ENCODE measurements at regions not wholly inside any gene's neighbourhood (a gene's known extent, or its start where the extent isn't known, plus 50 kb on each side); places are given as distances from the start of the nearest gene placed in this dataset.

GRCh38 chr15:62886431-62887071, 156.0 kb upstream of the TPM1 start:
- H3K4me3 ChIP-seq (ENCODE audit: low read depth, low read length): no peak overlapping the region

GRCh38 chr15:62887113-62887570, 155.4 kb upstream of the TPM1 start:
- H3K4me3 ChIP-seq (ENCODE audit: low read depth, low read length): no peak overlapping the region
- TF ChIP-seq CTCF (IDR thresholded peaks at IDR 0.05; ENCODE audit: low read depth, low read length): no peak

More at GRCh38 chr15:62886431-62887071, 156.0 kb upstream of the TPM1 start:
- no peaks in the 10 kb centered on the region for H3K27me3 ChIP-seq (ENCODE audit: insufficient read depth, low read depth, severe bottlenecking)
- no peak overlapping the region for H3K27ac ChIP-seq
- DNase-seq: no peak
- TF ChIP-seq CTCF (IDR thresholded peaks at IDR 0.05; ENCODE audit: low read depth, low read length): no peak
- H3K36me3 ChIP-seq: no peaks in the 10 kb centered on the region
- H3K9me3 ChIP-seq (ENCODE audit: severe bottlenecking): no peaks in the 10 kb centered on the region

GRCh38 chr15:62888623-62889022, 153.9 kb upstream of the TPM1 start:
- H3K27me3 ChIP-seq (ENCODE audit: insufficient read depth, low read depth, severe bottlenecking): no peaks in the 10 kb centered on the region
- no peaks in the 10 kb centered on the region for H3K36me3 ChIP-seq
- H3K4me3 ChIP-seq (ENCODE audit: low read depth, low read length): no peak overlapping the region
- no peak for TF ChIP-seq CTCF (IDR thresholded peaks at IDR 0.05; ENCODE audit: low read depth, low read length)
- no peaks in the 10 kb centered on the region for H3K9me3 ChIP-seq (ENCODE audit: severe bottlenecking)
- no peak for DNase-seq
- no peak overlapping the region for H3K27ac ChIP-seq

More at GRCh38 chr15:62887113-62887570, 155.4 kb upstream of the TPM1 start:
- Histone ChIP-seq H3K27me3 (ENCODE audit: insufficient read depth, low read depth, severe bottlenecking) (no peaks in the 10 kb centered on the region), H3K9me3 (ENCODE audit: severe bottlenecking) (no peaks in the 10 kb centered on the region), H3K36me3 (no peaks in the 10 kb centered on the region), H3K27ac (no peak overlapping the region)
- DNase-seq: no peak

GRCh38 chr15:62889141-62889661, 153.3 kb upstream of the TPM1 start:
- Histone ChIP-seq H3K9me3 (ENCODE audit: severe bottlenecking) (no peaks in the 10 kb centered on the region), H3K27ac (no peak overlapping the region), H3K27me3 (ENCODE audit: insufficient read depth, low read depth, severe bottlenecking) (no peaks in the 10 kb centered on the region), H3K4me3 (ENCODE audit: low read depth, low read length) (no peak overlapping the region), H3K36me3 (no peaks in the 10 kb centered on the region)
- no peak for TF ChIP-seq CTCF (IDR thresholded peaks at IDR 0.05; ENCODE audit: low read depth, low read length)
- DNase-seq: no peak

GRCh38 chr15:62889734-62890505, 152.6 kb upstream of the TPM1 start:
- DNase-seq: no peak
- Histone ChIP-seq H3K27ac (no peak overlapping the region), H3K4me3 (ENCODE audit: low read depth, low read length) (no peak overlapping the region), H3K36me3 (no peaks in the 10 kb centered on the region), H3K9me3 (ENCODE audit: severe bottlenecking) (no peaks in the 10 kb centered on the region), H3K27me3 (ENCODE audit: insufficient read depth, low read depth, severe bottlenecking) (no peaks in the 10 kb centered on the region)
- TF ChIP-seq CTCF (IDR thresholded peaks at IDR 0.05; ENCODE audit: low read depth, low read length): no peak

All from WERI-Rb-1 (cell line).